NCI-H2227 (cell line): ENCODE measurements at regions not wholly inside any gene's neighbourhood (a gene's known extent, or its start where the extent isn't known, plus 50 kb on each side); places are given as distances from the start of the nearest gene placed in this dataset.

Source experiments
- DNase-seq: peaks from one replicate; lab custom pipeline; 2025; ENCODE audit not compliant: unreplicated experiment; lab: John Stamatoyannopoulos, UW

GRCh38 chr16:86925067-86925791 is 346.9 kb downstream of the FOXL1 start:
- no peak for DNase-seq

GRCh38 chr16:86926181-86927094 is 348.1 kb downstream of the FOXL1 start:
- no peak for DNase-seq

- DNase-seq, result no peak
Measured at GRCh38 chr16:86927699-86928098, 349.4 kb downstream of the FOXL1 start.

GRCh38 chr16:86928523-86929011 is 350.2 kb downstream of the FOXL1 start:
- no peak for DNase-seq

GRCh38 chr16:86929057-86929871 is 350.9 kb downstream of the FOXL1 start:
- no peak for DNase-seq

GRCh38 chr16:86930001-86930400 is 351.7 kb downstream of the FOXL1 start:
- no peak for DNase-seq

GRCh38 chr16:86930663-86931373 is 352.5 kb downstream of the FOXL1 start:
- DNase-seq, result no peak

GRCh38 chr16:86931410-86931941 is 353.1 kb downstream of the FOXL1 start:
- DNase-seq, result no peak

- DNase-seq, result no peak
Measured at GRCh38 chr16:86932130-86932982, 354.0 kb downstream of the FOXL1 start.

- no peak for DNase-seq
Measured at GRCh38 chr16:86934581-86935375, 356.4 kb downstream of the FOXL1 start.

GRCh38 chr16:86939609-86940008 is 361.3 kb downstream of the FOXL1 start:
- DNase-seq, result no peak

GRCh38 chr16:86941731-86942130 is 363.4 kb downstream of the FOXL1 start:
- no peak for DNase-seq

GRCh38 chr16:86942151-86943051 is 364.1 kb downstream of the FOXL1 start:
- no peak for DNase-seq

GRCh38 chr16:86945166-86945900 is 367.0 kb downstream of the FOXL1 start:
- DNase-seq, result no peak

- no peak for DNase-seq
Measured at GRCh38 chr16:86946396-86946795, 368.0 kb downstream of the FOXL1 start.

- DNase-seq, result no peak
Measured at GRCh38 chr16:86946981-86947380, 368.6 kb downstream of the FOXL1 start.

- no peak for DNase-seq
Measured at GRCh38 chr16:86948046-86948445, 369.1 kb downstream of the C16orf95 start.
